WTC11 (cell line): ENCODE measurements at regions not wholly inside any gene's neighbourhood (a gene's known extent, or its start where the extent isn't known, plus 50 kb on each side); places are given as distances from the start of the nearest gene placed in this dataset.

ENCODE experiments used
- ATAC-seq: fragments of 200-7000 bp; cut with Tn5 transposase; 2 replicates; pipeline ENCODE4 v1.10.0; 2021; ENCODE audit warnings: mild to moderate bottlenecking, moderate library complexity
- CTCF ChIA-PET: fragments of 300-600 bp; sonication (Branson Sonifier 250); formaldehyde crosslinking; loops from one replicate; lab custom pipeline; 2021; ENCODE audit warnings: antibody characterized with exemption; lab: Charles Lee
- POLR2A ChIA-PET: fragments of 350-600 bp; sonication (Branson Sonifier 250); formaldehyde crosslinking; loops from one replicate; lab custom pipeline; 2021; ENCODE audit warnings: antibody characterized with exemption; lab: Charles Lee
- DNase-seq: peaks from one replicate; pipeline ENCODE4 v3.0.0; 2021; ENCODE audit warnings: low spot score
- H3K27ac Mint-ChIP-seq: 2 replicates; pipeline ENCODE4 v1.8.0; 2021; ENCODE audit warnings: mixed read lengths
- H3K27me3 Mint-ChIP-seq: 2 replicates; pipeline ENCODE4 v1.8.0; 2021; ENCODE audit warnings: low read depth, mild to moderate bottlenecking, moderate library complexity, mixed read lengths
- H3K36me3 Mint-ChIP-seq: 2 replicates; pipeline ENCODE4 v1.8.0; 2021; ENCODE audit warnings: mixed read lengths
- H3K4me1 Mint-ChIP-seq: 2 replicates; pipeline ENCODE4 v1.8.0; 2022; ENCODE audit warnings: mixed read lengths
- H3K4me3 Mint-ChIP-seq: 2 replicates; pipeline ENCODE4 v1.8.0; 2021; ENCODE audit warnings: mild to moderate bottlenecking, moderate library complexity, mixed read lengths
- H3K9me3 Mint-ChIP-seq: 2 replicates; pipeline ENCODE4 v1.8.0; 2021; ENCODE audit warnings: mixed read lengths
- ARID4B ChIP-seq: sonication (generic); formaldehyde crosslinking; IDR thresholded peaks from 2 replicates; pipeline ENCODE4 v1.8.0; 2023; ENCODE audit warnings: missing genetic modification reagents, mild to moderate bottlenecking, borderline replicate concordance
- ELF4 ChIP-seq: sonication (generic); formaldehyde crosslinking; IDR thresholded peaks from 2 replicates; pipeline ENCODE4 v1.8.1; 2022; ENCODE audit warnings: low read depth, mild to moderate bottlenecking, moderate library complexity, missing genetic modification reagents
- EMX1 ChIP-seq: fragments of 250-450 bp; sonication (Bioruptor Pico); IDR thresholded peaks from 2 replicates; pipeline ENCODE4 v1.8.0; 2021; ENCODE audit warnings: mild to moderate bottlenecking
- ETV6 ChIP-seq: sonication (generic); formaldehyde crosslinking; IDR thresholded peaks from 2 replicates; pipeline ENCODE4 v1.8.1; 2022; ENCODE audit warnings: mild to moderate bottlenecking, missing genetic modification reagents
- FOXP1 ChIP-seq: sonication (generic); formaldehyde crosslinking; IDR thresholded peaks from 2 replicates; pipeline ENCODE4 v1.8.0; 2022; ENCODE audit warnings: missing genetic modification reagents, mild to moderate bottlenecking, moderate library complexity, borderline replicate concordance
- HMGA2 ChIP-seq: fragments of 250-450 bp; sonication (Bioruptor Pico); IDR thresholded peaks from 2 replicates; pipeline ENCODE4 v1.4.0; 2021; ENCODE audit warnings: mild to moderate bottlenecking, moderate library complexity
- IRF1 ChIP-seq: sonication (generic); formaldehyde crosslinking; IDR thresholded peaks from 2 replicates; pipeline ENCODE4 v1.8.0; 2023; ENCODE audit warnings: missing genetic modification reagents
- JAZF1 ChIP-seq: fragments of 250-450 bp; sonication (Bioruptor Pico); IDR thresholded peaks from 2 replicates; pipeline ENCODE4 v1.9.0; 2021; ENCODE audit warnings: moderate library complexity, mild to moderate bottlenecking, inconsistent platforms
- KAT7 ChIP-seq: sonication (generic); formaldehyde crosslinking; IDR thresholded peaks from 2 replicates; pipeline ENCODE4 v1.8.1; 2023; ENCODE audit warnings: missing genetic modification reagents, mild to moderate bottlenecking, borderline replicate concordance
- MAX ChIP-seq: sonication (generic); formaldehyde crosslinking; IDR thresholded peaks from 2 replicates; pipeline ENCODE4 v1.8.0; 2022; ENCODE audit warnings: mild to moderate bottlenecking, missing genetic modification reagents
- MXD4 ChIP-seq: fragments of 250-450 bp; sonication (Bioruptor Pico); IDR thresholded peaks from 2 replicates; pipeline ENCODE4 v1.8.0; 2021; ENCODE audit warnings: mild to moderate bottlenecking, moderate library complexity, borderline replicate concordance
- NR1H2 ChIP-seq: sonication (generic); formaldehyde crosslinking; IDR thresholded peaks from 2 replicates; pipeline ENCODE4 v1.9.0; 2021; ENCODE audit warnings: mild to moderate bottlenecking, moderate library complexity, missing genetic modification reagents
- OVOL2 ChIP-seq: fragments of 250-450 bp; sonication (Bioruptor Pico); IDR thresholded peaks from 2 replicates; pipeline ENCODE4 v1.9.0; 2021; ENCODE audit warnings: mild to moderate bottlenecking, borderline replicate concordance
- RELA ChIP-seq: sonication (generic); formaldehyde crosslinking; IDR thresholded peaks from 2 replicates; pipeline ENCODE4 v1.8.1; 2022; ENCODE audit warnings: missing genetic modification reagents, mild to moderate bottlenecking, borderline replicate concordance
- RORB ChIP-seq: fragments of 250-450 bp; sonication (Bioruptor Pico); IDR thresholded peaks from 2 replicates; pipeline ENCODE4 v1.9.0; 2021; ENCODE audit warnings: mild to moderate bottlenecking
- USF2 ChIP-seq: sonication (generic); formaldehyde crosslinking; IDR thresholded peaks from 2 replicates; pipeline ENCODE4 v1.8.1; 2023; ENCODE audit warnings: mild to moderate bottlenecking, missing genetic modification reagents, moderate library complexity
- ZBTB21 ChIP-seq: sonication (generic); formaldehyde crosslinking; IDR thresholded peaks from 2 replicates; pipeline ENCODE4 v1.8.1; 2023; ENCODE audit warnings: mild to moderate bottlenecking, missing genetic modification reagents, borderline replicate concordance
- ZMAT4 ChIP-seq: fragments of 250-450 bp; sonication (Bioruptor Pico); IDR thresholded peaks from 2 replicates; pipeline ENCODE4 v1.9.0; 2021; ENCODE audit warnings: mild to moderate bottlenecking
- ZNF121 ChIP-seq: sonication (generic); formaldehyde crosslinking; IDR thresholded peaks from 2 replicates; pipeline ENCODE4 v1.8.0; 2023; ENCODE audit warnings: missing genetic modification reagents
- ZNF138 ChIP-seq: sonication (generic); formaldehyde crosslinking; conservative IDR thresholded peaks from 2 replicates; pipeline ENCODE4 v1.8.1; 2022; ENCODE audit warnings: mild to moderate bottlenecking, moderate library complexity, missing genetic modification reagents
- ZNF219 ChIP-seq: sonication (generic); formaldehyde crosslinking; IDR thresholded peaks from 2 replicates; pipeline ENCODE4 v1.8.0; 2023; ENCODE audit warnings: missing genetic modification reagents, mild to moderate bottlenecking, borderline replicate concordance
- ZNF317 ChIP-seq: sonication (generic); formaldehyde crosslinking; IDR thresholded peaks from 2 replicates; pipeline ENCODE4 v1.8.1; 2023; ENCODE audit warnings: low read depth, mild to moderate bottlenecking, moderate library complexity, missing genetic modification reagents, borderline replicate concordance
- ZNF396 ChIP-seq: fragments of 250-450 bp; sonication (Bioruptor Pico); IDR thresholded peaks from 2 replicates; pipeline ENCODE4 v1.8.0; 2021; ENCODE audit warnings: mild to moderate bottlenecking, moderate library complexity, borderline replicate concordance
- ZNF416 ChIP-seq: fragments of 250-450 bp; sonication (Bioruptor Pico); IDR thresholded peaks from 2 replicates; pipeline ENCODE4 v1.9.0; 2021; ENCODE audit warnings: mild to moderate bottlenecking, inconsistent platforms
- ZSCAN18 ChIP-seq: fragments of 250-450 bp; sonication (Bioruptor Pico); IDR thresholded peaks from 2 replicates; pipeline ENCODE4 v2.1.2; 2022; ENCODE audit warnings: mild to moderate bottlenecking, moderate library complexity

- Mint-ChIP-seq H3K4me3 (no peak overlapping the region), H3K9me3 (peaks cover 26% of the 10 kb centered on the region), H3K4me1 (peaks cover 9% of the 10 kb centered on the region), H3K36me3 (peaks cover 13% of the 10 kb centered on the region), H3K27ac (no peak overlapping the region), H3K27me3 (peaks cover 13% of the 10 kb centered on the region)
- TF ChIP-seq FOXP1 (no peak), ZNF138 (CRISPR knock-in tag) (no peak), ZNF219 (CRISPR knock-in tag) (no peak), RORB (CRISPR knock-in tag) (no peak), ZMAT4 (CRISPR knock-in tag) (no peak), HMGA2 (no peak), ELF4 (no peak), IRF1 (CRISPR knock-in tag) (no peak), OVOL2 (CRISPR knock-in tag) (no peak), EMX1 (CRISPR knock-in tag) (no peak), KAT7 (CRISPR knock-in tag) (no peak), ZNF416 (CRISPR knock-in tag) (no peak), ETV6 (CRISPR knock-in tag) (no peak), ZSCAN18 (no peak), ZNF396 (CRISPR knock-in tag) (no peak), MAX (CRISPR knock-in tag) (no peak), USF2 (CRISPR knock-in tag) (no peak)
- POLR2A ChIA-PET: no interaction called here
- DNase-seq: no peak
- CTCF ChIA-PET: no interaction called here
- ATAC-seq: no peak
These were observed 237.8 kb upstream of the ZMIZ1 start for GRCh38 chr10:78830976-78831375.

- no peak for DNase-seq
- Mint-ChIP-seq H3K36me3 (peaks cover 13% of the 10 kb centered on the region), H3K27ac (no peak overlapping the region), H3K9me3 (peaks cover 26% of the 10 kb centered on the region), H3K27me3 (peaks cover 13% of the 10 kb centered on the region), H3K4me3 (no peak overlapping the region), H3K4me1 (peaks cover 9% of the 10 kb centered on the region)
- no peak for ATAC-seq
- TF ChIP-seq ZNF121 (CRISPR knock-in tag) (no peak), HMGA2 (no peak), ZNF317 (no peak), ZBTB21 (no peak), ZMAT4 (CRISPR knock-in tag) (no peak), JAZF1 (CRISPR knock-in tag) (no peak), RELA (CRISPR knock-in tag) (no peak), ARID4B (CRISPR knock-in tag) (no peak), NR1H2 (CRISPR knock-in tag) (no peak), MXD4 (CRISPR knock-in tag) (no peak)
- ChIA-PET POLR2A (no interaction called here), CTCF (no interaction called here)
These were observed 237.3 kb upstream of the ZMIZ1 start for GRCh38 chr10:78831461-78831860.
